ENCODE measurements at regions not wholly inside any gene's neighbourhood (a gene's known extent, or its start where the extent isn't known, plus 50 kb on each side); places are given as distances from the start of the nearest gene placed in this dataset.
"Not testable (repeated sequence)": the region's sequence is repeated elsewhere in the genome, so short reads cannot be mapped to it uniquely, and the experiment has no call there.

- DNase-seq: no peak
Measured at GRCh38 chr4:134999169-134999568, 797.6 kb upstream of the PABPC4L start.

DNA sequence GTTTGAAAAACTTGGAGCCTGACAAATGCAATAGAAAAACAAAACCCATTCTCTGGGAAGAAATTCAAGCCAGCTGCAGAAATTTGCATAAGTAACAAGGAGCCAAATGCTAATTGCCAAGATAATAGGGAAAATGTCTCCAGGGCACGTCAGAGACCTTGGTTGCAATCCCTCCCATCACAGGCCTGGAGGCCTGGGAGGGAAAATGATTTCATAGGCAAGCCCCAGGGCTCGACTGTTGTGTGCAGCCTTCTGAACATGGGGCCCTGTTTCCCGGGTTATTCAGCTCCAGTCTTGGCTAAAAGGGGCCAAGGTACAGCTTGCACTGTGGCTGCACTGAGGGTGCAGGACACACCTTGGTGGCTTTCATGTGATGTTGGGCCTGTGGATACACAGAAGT lies 760.4 kb upstream of the PABPC4L start:
- no peak for DNase-seq

DNA sequence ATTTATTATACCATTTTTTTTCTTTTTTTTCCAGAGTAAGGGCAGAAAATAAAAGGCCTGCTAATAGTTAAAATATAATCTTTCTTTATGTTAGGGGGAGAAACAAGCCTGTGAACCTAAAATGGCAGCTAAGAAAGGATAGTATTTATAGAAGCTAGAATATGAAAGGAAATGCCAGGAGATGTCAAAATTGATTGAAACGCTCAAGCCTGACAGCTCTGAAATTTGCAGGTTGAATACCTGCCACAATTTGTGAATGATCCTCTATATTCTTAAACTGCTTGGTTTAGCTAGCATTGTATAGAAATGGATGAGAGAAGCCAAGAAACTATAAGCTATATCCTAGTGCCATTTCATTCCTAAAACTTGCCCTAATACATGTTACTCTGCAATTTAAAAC lies 757.3 kb upstream of the PABPC4L start:
- DNase-seq: no peak

DNA sequence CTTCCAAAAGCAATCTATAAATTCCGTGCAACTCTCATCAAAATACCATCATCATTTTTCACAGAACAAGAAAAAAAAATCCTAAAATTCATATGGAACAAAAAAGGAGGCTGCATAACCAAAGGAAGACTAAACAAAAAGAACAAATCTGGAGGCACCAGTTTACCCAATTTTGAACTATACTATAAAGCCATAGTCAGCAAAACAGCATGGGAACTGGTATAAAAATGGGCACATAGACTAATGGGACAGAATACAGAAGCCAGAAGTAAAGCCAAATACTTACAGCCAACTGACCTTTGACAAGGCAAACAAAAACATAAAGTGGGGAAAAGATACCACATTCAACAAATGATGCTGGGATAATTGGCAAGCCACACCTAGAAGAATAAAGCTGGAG lies 753.5 kb upstream of the PABPC4L start:
- DNase-seq: no peak

- DNase-seq: no peak
Measured at GRCh38 chr4:134952775-134953174, 751.2 kb upstream of the PABPC4L start.

DNA sequence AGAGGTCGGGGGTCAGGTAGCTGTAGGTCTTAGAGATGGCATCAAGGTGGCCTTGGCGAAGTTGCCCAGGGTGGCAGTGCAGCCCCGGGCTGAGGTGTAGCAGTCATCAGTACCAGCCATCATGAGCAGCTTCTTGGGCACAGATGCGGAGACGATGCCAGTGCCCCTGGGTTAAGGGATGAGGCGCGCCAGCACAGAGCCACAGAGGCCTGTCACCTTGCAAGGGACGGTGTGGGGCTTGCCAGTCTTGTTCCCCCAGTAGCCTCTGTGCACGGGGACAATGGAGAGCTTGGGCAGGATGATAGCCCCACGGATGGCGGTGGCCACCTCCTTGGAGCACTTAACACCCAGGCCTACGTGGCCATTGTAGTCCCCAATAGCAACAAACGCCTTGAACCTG lies 750.7 kb upstream of the PABPC4L start:
- DNase-seq: no peak

DNA sequence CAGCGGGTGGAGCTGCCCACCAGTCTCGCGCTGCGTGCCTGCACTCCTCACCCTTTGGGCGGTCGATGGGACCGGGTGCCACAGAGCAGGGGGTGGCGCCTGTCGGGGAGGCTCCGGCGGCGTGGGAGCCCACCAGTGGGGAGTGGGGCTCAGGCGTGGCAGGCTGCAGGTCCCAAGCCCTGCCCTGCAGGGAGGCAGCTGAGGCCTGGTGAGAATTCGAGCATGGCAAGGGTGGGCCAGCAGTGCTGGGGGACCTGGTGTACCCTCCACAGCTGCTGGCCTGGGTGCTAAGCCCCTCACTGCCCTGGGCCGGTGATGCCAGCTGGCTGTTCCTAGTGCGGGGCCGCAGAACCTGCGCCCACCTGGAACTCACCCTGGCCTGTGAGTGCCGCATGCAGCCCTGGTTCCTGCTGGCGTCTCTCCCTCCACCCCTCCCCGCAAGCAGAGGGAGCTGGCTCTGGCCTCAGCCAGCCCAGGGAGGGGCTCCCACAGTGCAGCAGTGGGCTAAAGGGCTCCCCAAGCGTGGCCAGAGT lies 746.6 kb upstream of the PABPC4L start:
- no peak for DNase-seq

DNA sequence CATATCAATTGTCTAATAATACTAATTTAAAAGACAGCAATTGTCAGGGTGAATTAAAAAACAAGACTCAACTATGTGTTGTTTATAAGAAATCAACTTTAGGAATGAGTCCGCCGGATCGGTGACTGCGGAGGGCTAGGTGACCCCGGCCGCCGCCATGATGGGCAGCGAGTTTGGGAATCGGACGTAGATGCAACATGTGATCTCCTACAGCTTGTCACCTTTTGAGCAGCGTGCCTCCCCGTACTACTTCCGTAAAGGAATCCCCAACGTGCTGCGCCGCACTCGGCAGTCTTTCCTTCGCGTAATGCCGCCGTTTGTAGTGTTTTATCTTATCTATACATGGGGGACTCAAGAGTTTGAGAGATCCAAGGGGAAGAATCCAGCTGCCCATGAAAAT lies 742.5 kb upstream of the PABPC4L start:
- no peak for DNase-seq

- no peak for DNase-seq
Measured at GRCh38 chr4:134936014-134936413, 734.4 kb upstream of the PABPC4L start.

DNA sequence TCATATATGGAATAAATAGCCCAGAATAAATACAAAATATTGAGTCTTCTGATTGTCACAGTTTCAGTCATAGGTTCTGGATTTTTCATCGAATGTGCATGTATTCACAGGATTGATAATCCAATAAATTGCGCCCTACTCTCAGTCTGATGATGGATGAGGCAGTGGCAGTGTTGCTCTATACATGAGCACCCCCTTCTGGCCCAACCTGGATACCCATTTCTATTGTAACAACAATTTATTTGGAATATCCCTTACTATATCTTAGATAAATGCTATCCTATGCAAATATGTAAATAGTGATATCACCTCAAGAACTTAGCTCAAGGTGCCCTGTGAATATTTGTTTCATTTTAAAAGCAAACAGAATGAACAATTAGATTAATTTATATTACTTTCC lies 733.7 kb upstream of the PABPC4L start:
- DNase-seq: no peak

- DNase-seq: no peak
Measured at GRCh38 chr4:134934036-134934808, 732.6 kb upstream of the PABPC4L start.

DNA sequence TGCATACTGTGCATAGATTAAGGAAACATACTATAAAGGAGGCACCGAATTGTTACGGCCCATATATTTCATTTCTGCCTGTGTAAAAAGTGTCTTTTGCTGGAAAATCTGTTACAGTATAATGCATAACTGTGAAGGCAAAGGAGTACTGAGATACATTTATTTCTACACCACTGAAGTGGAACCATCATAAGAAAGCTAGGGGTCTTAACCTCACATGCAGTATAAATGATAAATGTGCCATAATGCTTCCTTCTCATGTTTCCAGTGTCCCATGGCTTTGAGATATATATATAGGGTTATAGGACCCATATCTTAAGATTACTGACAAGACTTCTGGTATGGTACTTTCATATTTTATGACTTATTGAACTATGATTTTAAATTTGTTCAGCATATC lies 713.8 kb upstream of the PABPC4L start:
- no peak for DNase-seq

- not testable (repeated sequence) for DNase-seq
Measured at GRCh38 chr4:134914250-134914649, 712.7 kb upstream of the PABPC4L start.

DNA sequence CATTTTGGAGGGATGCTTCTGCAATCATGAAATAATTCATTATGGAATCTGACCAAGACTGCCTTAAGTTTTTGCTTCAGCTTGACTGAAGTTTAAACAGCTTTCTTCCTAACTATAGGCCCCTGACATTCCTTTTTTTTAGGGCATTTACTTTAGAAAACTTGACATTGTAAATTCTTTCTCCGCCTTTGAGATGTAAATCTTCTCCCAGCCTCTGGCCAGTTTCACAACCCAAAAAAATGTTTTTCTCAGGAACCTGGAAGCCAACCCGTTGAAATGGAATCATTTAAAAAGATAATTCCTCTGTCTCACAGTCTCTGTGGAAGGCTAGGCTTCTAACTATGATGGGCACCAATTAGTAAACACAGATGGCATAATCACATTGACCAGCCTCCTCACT lies 710.4 kb upstream of the PABPC4L start:
- DNase-seq: no peak

DNA sequence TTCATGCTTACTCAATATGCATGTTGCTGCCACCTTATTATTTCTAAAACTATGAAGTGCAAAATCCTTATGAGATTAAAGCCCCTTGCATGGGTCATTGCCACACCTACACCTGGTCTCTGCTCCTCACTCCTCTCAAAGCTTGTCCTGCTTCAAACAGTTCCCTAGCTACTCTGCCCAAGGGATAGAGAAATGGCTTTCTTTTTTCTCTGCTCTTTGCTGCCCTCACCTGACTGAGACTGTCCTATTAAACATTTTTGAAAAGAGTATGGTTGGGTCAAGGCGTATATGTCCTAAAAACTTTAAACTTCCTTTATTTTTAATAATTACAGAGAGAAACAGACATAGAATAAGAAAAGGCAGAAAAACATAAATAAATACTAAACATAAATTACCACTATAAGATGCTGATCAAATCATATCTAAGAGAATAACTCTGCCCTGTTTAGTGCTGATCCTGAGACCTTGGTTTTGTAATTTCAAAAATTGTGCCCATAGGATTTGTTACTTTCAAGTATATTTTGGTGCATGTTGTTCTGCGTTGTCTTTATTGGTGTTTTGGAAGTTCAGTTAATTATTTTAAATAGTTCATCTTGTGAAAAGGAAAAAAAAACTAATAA lies 704.9 kb upstream of the PABPC4L start:
- peak; percentile 0 for DNase-seq

- DNase-seq: no peak
Measured at GRCh38 chr4:134905061-134905460, 703.5 kb upstream of the PABPC4L start.

- no peak for DNase-seq
Measured at GRCh38 chr4:134888156-134888555, 686.6 kb upstream of the PABPC4L start.

GRCh38 chr4:134885436-134885835 lies 683.8 kb upstream of the PABPC4L start:
- no peak for DNase-seq

- DNase-seq: no peak
Measured at GRCh38 chr4:134883831-134884449, 682.4 kb upstream of the PABPC4L start.

DNA sequence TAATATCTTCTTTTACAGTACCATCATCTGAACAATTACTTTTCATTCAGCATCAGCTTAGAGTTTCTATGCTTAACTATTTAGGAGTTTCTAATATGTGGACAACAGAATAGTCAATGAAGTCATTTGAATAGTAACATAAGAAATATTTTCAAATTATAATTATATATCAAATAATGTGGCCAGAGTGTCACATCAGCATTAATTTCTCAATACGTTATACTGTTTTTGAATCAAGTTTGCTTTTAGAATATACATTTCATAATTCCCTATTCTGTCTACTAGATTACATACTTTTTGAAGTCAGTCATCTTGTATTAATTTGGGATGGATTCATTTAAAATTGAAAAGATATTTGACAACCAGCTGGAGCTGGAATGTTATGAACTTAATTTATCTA lies 677.4 kb upstream of the PABPC4L start:
- DNase-seq: no peak

- no peak for DNase-seq
Measured at GRCh38 chr4:134867027-134867426, 665.4 kb upstream of the PABPC4L start.

- no peak for DNase-seq
Measured at GRCh38 chr4:134865675-134866074, 664.1 kb upstream of the PABPC4L start.

- DNase-seq: no peak
Measured at GRCh38 chr4:134862116-134862515, 660.5 kb upstream of the PABPC4L start.

DNA sequence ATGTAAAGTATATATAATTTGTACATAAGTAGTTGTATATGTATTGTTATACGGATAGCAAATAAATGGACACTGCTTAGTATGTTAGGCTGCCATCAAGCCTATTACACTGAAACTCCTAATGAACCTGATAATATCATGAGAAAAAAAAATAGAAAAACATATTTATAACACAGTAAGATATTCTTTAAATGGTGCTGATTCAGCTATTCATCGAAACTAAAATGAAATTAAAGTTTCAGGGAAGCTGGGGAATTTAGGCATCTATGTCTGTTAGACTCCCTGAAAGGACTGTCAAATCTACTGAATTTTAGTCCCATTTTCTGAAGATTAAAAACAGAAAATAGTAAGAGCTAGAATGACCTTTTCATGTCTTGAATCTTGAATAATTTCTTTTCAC lies 647.1 kb upstream of the PABPC4L start:
- DNase-seq: no peak

Measured in SHP77 treated with DMSO at 0.1 percent for 48 hours (cell line).